Astrocyte of the cerebellum (primary cell): ENCODE measurements at regions not wholly inside any gene's neighbourhood (a gene's known extent, or its start where the extent isn't known, plus 50 kb on each side); places are given as distances from the start of the nearest gene placed in this dataset.

Experiments
- DNase-seq: peaks from one replicate; pipeline ENCODE4 v3.0.0-alpha.2; 2011; ENCODE audit warnings: low read depth
- H3K4me3 ChIP-seq: 2 replicates; pipeline ENCODE4 v1.5.1; 2011; ENCODE audit warnings: mild to moderate bottlenecking, low read depth, low read length, moderate library complexity
- in situ Hi-C: cut with HindIII; loops from 2 replicates; pipeline ENCODE4 v1.10.0; 2017; ENCODE audit warnings: low sequenced_read_pairs
- TF ChIP-seq, protein P1 (sequence below): IDR thresholded peaks from 2 replicates; pipeline ENCODE4 v1.5.1; 2012; ENCODE audit warnings: low read length, low read depth, moderate library complexity, mild to moderate bottlenecking; ENCODE audit errors: missing control alignments

- in situ Hi-C loops = no loop called here
- no peak for DNase-seq
- TF ChIP-seq, protein P1, sequence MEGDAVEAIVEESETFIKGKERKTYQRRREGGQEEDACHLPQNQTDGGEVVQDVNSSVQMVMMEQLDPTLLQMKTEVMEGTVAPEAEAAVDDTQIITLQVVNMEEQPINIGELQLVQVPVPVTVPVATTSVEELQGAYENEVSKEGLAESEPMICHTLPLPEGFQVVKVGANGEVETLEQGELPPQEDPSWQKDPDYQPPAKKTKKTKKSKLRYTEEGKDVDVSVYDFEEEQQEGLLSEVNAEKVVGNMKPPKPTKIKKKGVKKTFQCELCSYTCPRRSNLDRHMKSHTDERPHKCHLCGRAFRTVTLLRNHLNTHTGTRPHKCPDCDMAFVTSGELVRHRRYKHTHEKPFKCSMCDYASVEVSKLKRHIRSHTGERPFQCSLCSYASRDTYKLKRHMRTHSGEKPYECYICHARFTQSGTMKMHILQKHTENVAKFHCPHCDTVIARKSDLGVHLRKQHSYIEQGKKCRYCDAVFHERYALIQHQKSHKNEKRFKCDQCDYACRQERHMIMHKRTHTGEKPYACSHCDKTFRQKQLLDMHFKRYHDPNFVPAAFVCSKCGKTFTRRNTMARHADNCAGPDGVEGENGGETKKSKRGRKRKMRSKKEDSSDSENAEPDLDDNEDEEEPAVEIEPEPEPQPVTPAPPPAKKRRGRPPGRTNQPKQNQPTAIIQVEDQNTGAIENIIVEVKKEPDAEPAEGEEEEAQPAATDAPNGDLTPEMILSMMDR = no peak
- no peak overlapping the region for H3K4me3 ChIP-seq
Measured at GRCh38 chr4:152247271-152247975, 288.5 kb downstream of the FBXW7 start.

DNA sequence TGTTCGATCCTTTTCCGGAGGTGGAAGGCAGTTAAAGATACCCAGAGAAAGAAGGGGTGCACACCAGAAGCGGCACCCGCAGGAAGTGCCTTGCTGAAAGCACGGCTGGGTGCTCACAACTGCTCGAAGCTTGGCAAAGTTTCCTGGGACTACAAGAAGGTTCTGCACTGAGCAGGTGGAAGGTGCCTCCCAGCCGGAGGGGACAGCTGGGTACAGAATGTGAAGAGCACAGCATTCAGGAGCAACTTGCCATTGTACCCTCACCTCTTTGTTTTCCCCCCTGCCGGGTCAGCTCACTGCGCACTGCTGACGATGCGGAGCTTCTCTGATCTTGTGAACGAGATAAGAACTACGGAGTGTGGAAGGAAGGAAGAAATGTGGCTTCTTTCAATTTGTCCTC is 289.2 kb downstream of the FBXW7 start:
- no peak for DNase-seq
- H3K4me3 ChIP-seq = no peak overlapping the region
- TF ChIP-seq, protein P1 = no peak
- in situ Hi-C loops = no loop called here

GRCh38 chr4:152245680-152246079 is 290.2 kb downstream of the FBXW7 start:
- H3K4me3 ChIP-seq = no peak overlapping the region
- TF ChIP-seq, protein P1 = no peak
- in situ Hi-C loops = no loop called here
- no peak for DNase-seq

DNA sequence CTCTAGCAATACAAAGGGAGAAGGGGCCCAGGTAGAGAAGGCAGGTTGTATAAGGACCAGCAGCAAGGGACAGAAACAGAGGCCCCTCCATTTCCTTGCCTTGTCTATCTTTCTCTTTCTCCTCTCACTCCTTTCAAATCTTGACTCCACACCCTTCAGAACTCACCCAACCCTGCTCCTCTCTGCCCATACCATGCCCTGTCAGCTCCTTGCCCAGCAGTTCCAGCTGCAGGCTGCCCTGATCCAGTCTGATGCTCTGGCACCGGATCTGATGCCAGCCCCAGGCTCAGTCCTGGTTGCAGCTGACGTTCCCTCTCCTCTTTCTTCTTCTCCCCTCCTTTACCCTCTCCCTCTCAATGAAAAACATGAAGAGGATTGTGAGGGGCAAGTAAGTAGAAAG is 291.2 kb downstream of the FBXW7 start:
- H3K4me3 ChIP-seq = no peak overlapping the region
- in situ Hi-C loops = no loop called here
- TF ChIP-seq, protein P1 = no peak
- DNase-seq = no peak

DNA sequence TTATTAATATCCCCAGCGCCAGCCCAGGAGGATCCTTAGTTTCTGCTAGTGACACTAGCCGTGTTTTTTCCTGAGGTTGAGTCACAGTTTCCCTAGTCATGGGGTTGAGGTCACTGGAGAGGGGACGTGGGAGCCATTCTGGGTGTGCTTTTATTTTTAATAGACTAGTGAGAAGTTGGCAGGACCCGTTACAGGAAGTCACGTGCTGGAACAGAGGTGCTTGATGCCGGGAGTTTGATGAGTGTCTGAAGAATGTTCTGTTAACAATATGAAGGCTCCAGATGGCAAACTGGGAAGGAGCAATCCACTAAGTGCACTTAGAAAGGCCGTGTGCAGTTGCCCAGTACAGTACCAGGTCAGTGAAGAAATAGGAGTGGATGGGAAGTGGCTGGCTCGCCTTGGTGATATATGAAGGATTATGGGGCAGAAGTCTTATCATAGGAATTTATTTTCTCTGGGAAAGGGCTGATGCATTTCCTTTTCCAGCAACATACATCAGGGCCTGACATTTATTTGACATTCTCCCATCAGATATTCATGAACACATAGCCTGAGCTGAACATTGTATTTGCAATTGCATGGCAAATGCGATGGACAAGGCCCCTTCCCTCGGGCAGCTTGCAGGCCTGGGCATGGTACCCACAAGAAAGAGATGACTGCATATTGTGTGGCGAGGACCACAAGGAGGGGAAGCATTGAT is 291.8 kb downstream of the FBXW7 start:
- H3K4me3 ChIP-seq = no peak overlapping the region
- in situ Hi-C loops = no loop called here
- DNase-seq = no peak
- TF ChIP-seq, protein P1 = no peak

DNA sequence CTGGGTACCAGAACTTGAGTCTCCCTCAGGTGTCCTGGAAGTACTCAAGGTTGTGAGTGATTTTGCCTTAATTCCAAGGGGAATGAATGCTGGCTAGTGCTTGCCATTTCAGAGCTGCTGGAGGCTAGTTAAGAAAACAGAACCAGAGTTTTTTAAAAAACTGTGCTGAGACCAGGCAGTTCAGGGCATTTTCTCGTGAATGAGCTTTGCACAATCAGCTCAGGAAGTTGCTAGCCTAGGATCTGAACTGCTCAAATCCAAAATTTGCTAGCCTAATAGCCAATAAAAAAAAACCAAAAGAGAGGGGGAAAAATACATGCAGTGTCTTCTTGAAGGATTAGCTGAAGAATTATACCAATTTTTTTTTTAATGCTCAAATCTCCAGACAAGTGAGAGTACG is 292.7 kb downstream of the FBXW7 start:
- no peak for DNase-seq
- in situ Hi-C loops = no loop called here
- TF ChIP-seq, protein P1 = no peak
- H3K4me3 ChIP-seq = no peak overlapping the region
